HCT116 (cell line): ENCODE measurements at regions not wholly inside any gene's neighbourhood (a gene's known extent, or its start where the extent isn't known, plus 50 kb on each side); places are given as distances from the start of the nearest gene placed in this dataset.

ENCODE experiments used
- ATAC-seq: fragments of 200-7000 bp; cut with Tn5 transposase; 2 replicates; pipeline ENCODE4 v1.9.1; 2020; ENCODE audit warnings: mild to moderate bottlenecking, moderate library complexity
- BruUV-seq: library from RNA; stranded (reverse); fragments of 400-500 nt; replicated peaks from 2 replicates; lab custom pipeline; 2021; lab: Mats Ljungman, UMichigan
- CTCF ChIA-PET: fragments of 300-600 bp; sonication (Branson Sonifier 250); formaldehyde crosslinking; loops from one replicate; lab custom pipeline; 2021; ENCODE audit warnings: antibody characterized with exemption; lab: Charles Lee
- POLR2A ChIA-PET: fragments of 300-600, 350-600 bp; sonication (Branson Sonifier 250); formaldehyde crosslinking; loops from one replicate; lab custom pipeline; 2021; ENCODE audit warnings: antibody characterized with exemption; lab: Charles Lee
- RAD21 ChIA-PET, 2 experiments: fragments of 300-600 bp; sonication (Branson Sonifier 250); formaldehyde crosslinking; loops; one replicate each; lab custom pipeline; 2023; ENCODE audit warnings: low total read pairs in 2 of 2; ENCODE audit not compliant: uncharacterized antibody in 2 of 2, unreplicated experiment in 2 of 2, low non-redundant PET in 1 of 2; lab: Charles Lee
- DNase-seq: peaks from one replicate; pipeline ENCODE4 v3.0.0-alpha.2; 2010; ENCODE audit warnings: low read depth, low spot score
- H2AFZ ChIP-seq: fragments of 200-600 bp; shearing (Covaris generic), sonication (generic); 2 replicates; pipeline ENCODE4 v1.6.1; 2017; ENCODE audit warnings: low read depth, mixed run types, mixed read lengths, antibody characterized with exemption, low read length; ENCODE audit not compliant: poor library complexity, severe bottlenecking
- H3K27ac ChIP-seq: 2 replicates; pipeline ENCODE4 v1.5.1; 2012; ENCODE audit warnings: low read depth, low read length
- H3K27me3 ChIP-seq: fragments of 200-600 bp; sonication (generic); 2 replicates; pipeline ENCODE4 v1.6.1; 2016; ENCODE audit warnings: mixed run types, low read length, mixed read lengths; ENCODE audit not compliant: insufficient read depth
- H3K36me3 ChIP-seq, 2 experiments: fragments of 200-500 bp in 1 of 2; fragments of 200-600 bp in 1 of 2; sonication (Bioruptor generic) in 1 of 2; sonication (generic) in 1 of 2; 2 replicates each; pipeline versions ENCODE4 v1.5.1 to v1.6.1; 2014 to 2016; ENCODE audit warnings: low read length in 2 of 2, inconsistent platforms in 1 of 2, mixed read lengths in 1 of 2, mixed run types in 1 of 2; ENCODE audit not compliant: insufficient read depth in 2 of 2, control insufficient read depth in 1 of 2
- H3K4me1 ChIP-seq, 2 experiments: fragments of 200-600 bp in 1 of 2; sonication (generic) in 1 of 2; 2 replicates each; pipeline versions ENCODE4 v1.5.1 to v1.6.1; 2012 to 2017; ENCODE audit warnings: low read length in 2 of 2, inconsistent platforms in 1 of 2, mild to moderate bottlenecking in 1 of 2, mixed read lengths in 1 of 2, mixed run types in 1 of 2, moderate library complexity in 1 of 2; ENCODE audit not compliant: insufficient read depth in 2 of 2, control insufficient read depth in 1 of 2
- H3K4me2 ChIP-seq: fragments of 200-600 bp; sonication (generic); 2 replicates; pipeline ENCODE4 v1.6.1; 2017; ENCODE audit warnings: mixed run types, low read length, mixed read lengths
- H3K4me3 ChIP-seq, 2 experiments: fragments of 200-600 bp in 1 of 2; sonication (generic) in 1 of 2; replicated peaks in 1 of 2; 2 replicates each; pipeline ENCODE4 v1.5.1; 2011 to 2016; ENCODE audit warnings: low read length in 2 of 2, control low read depth in 1 of 2, low read depth in 1 of 2, mild to moderate bottlenecking in 1 of 2, mixed read lengths in 1 of 2, mixed run types in 1 of 2
- H3K79me2 ChIP-seq: fragments of 200-600 bp; sonication (generic); 2 replicates; pipeline ENCODE4 v1.6.1; 2017; ENCODE audit warnings: mild to moderate bottlenecking, mixed run types, low read length, moderate library complexity, mixed read lengths; ENCODE audit not compliant: insufficient read depth
- H3K9ac ChIP-seq: fragments of 200-600 bp; sonication (generic); 2 replicates; pipeline ENCODE4 v1.6.1; 2016; ENCODE audit warnings: low read length, mixed read lengths
- H3K9me2 ChIP-seq: fragments of 200-600 bp; sonication (generic), shearing (Covaris generic); 2 replicates; pipeline ENCODE4 v1.6.1; 2017; ENCODE audit warnings: mixed run types, mild to moderate bottlenecking, moderate library complexity; ENCODE audit not compliant: insufficient read depth
- H3K9me3 ChIP-seq, 2 experiments: fragments of 200-500 bp in 1 of 2; fragments of 200-600 bp in 1 of 2; sonication (Bioruptor generic) in 1 of 2; sonication (generic) in 1 of 2; 2 replicates each; pipeline ENCODE4 v1.6.1; 2014 to 2017; ENCODE audit warnings: low read length in 2 of 2, mixed read lengths in 2 of 2, inconsistent platforms in 1 of 2, low read depth in 1 of 2, mild to moderate bottlenecking in 1 of 2, mixed run types in 1 of 2, moderate library complexity in 1 of 2; ENCODE audit not compliant: control insufficient read depth in 1 of 2, insufficient read depth in 1 of 2
- H4K20me1 ChIP-seq: fragments of 200-600 bp; sonication (generic), shearing (Covaris generic); 2 replicates; pipeline ENCODE4 v1.6.1; 2017; ENCODE audit warnings: mixed run types, mild to moderate bottlenecking, moderate library complexity; ENCODE audit not compliant: insufficient read depth
- ELF1 ChIP-seq: IDR thresholded peaks from 2 replicates; pipeline ENCODE4 v1.6.1; 2012; ENCODE audit warnings: low read depth, borderline replicate concordance
- EZH2 ChIP-seq: fragments of 200-600 bp; sonication (generic); IDR thresholded peaks from 2 replicates; pipeline ENCODE4 v1.6.1; 2017; ENCODE audit warnings: antibody characterized with exemption, mixed run types
- RAD21 ChIP-seq: IDR thresholded peaks from 2 replicates; pipeline ENCODE4 v1.6.1; 2012; ENCODE audit warnings: low read depth, mild to moderate bottlenecking
- SIN3A ChIP-seq: IDR thresholded peaks from 2 replicates; pipeline ENCODE4 v1.6.1; 2012; ENCODE audit warnings: low read depth
- SRF ChIP-seq: IDR thresholded peaks from 2 replicates; pipeline ENCODE4 v1.6.1; 2012; ENCODE audit warnings: low read depth
- intact Hi-C: fragments of 100-400 bp; cut with micrococcal nuclease; formaldehyde crosslinking; loops from 2 replicates; pipeline ENCODE4 v1.10.0; 2022
- TF ChIP-seq, protein P1 (sequence below): IDR thresholded peaks from 2 replicates; pipeline ENCODE4 v1.6.1; 2012; ENCODE audit warnings: low read depth
- TF ChIP-seq, protein P2 (sequence below): IDR thresholded peaks from 2 replicates; pipeline ENCODE4 v1.6.1; 2012
- TF ChIP-seq, protein P3 (sequence below): IDR thresholded peaks from 2 replicates; pipeline ENCODE4 v1.6.1; 2012

DNA sequence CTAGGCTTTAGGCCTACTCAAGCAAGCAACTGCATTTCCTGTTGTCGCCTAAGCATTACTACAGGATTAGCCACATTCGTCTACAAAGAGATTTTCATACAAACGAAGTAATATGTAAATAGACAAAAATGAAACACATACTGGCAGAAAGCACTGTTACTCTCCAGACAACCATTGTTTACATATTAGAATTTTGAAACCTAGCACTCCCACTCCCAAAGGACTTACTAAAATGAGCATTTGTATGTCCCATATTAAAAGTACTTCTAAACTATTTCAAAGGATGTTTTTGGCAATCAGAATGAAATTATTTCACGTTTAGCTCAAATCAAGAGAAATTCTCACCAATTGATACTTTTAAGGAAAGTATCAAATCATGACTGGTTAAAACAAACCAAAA, 570.8 kb downstream of the PRR32 start (continued):
- TF ChIP-seq, protein P1, sequence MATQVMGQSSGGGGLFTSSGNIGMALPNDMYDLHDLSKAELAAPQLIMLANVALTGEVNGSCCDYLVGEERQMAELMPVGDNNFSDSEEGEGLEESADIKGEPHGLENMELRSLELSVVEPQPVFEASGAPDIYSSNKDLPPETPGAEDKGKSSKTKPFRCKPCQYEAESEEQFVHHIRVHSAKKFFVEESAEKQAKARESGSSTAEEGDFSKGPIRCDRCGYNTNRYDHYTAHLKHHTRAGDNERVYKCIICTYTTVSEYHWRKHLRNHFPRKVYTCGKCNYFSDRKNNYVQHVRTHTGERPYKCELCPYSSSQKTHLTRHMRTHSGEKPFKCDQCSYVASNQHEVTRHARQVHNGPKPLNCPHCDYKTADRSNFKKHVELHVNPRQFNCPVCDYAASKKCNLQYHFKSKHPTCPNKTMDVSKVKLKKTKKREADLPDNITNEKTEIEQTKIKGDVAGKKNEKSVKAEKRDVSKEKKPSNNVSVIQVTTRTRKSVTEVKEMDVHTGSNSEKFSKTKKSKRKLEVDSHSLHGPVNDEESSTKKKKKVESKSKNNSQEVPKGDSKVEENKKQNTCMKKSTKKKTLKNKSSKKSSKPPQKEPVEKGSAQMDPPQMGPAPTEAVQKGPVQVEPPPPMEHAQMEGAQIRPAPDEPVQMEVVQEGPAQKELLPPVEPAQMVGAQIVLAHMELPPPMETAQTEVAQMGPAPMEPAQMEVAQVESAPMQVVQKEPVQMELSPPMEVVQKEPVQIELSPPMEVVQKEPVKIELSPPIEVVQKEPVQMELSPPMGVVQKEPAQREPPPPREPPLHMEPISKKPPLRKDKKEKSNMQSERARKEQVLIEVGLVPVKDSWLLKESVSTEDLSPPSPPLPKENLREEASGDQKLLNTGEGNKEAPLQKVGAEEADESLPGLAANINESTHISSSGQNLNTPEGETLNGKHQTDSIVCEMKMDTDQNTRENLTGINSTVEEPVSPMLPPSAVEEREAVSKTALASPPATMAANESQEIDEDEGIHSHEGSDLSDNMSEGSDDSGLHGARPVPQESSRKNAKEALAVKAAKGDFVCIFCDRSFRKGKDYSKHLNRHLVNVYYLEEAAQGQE, result no peak
- no peak for TF ChIP-seq SRF
- no peak for TF ChIP-seq EZH2

DNA sequence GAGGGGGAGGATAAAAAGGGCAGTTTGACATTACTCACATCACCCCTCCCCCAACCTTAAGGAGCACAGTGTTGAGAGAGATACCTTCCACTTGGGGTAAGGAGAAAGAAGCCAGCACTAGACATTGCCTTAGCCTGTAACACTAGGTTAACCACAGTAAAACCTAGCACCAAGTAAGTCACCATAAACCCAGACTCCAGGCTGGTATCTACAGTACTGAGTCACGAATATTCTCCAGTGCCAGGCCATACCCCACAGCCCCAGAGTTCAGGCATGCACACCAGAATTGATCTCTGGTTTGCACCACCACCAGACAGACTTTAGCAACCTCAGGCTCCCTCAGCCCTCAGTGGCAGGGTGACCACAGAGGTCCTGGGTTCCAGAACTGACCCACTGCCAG, 570.4 kb downstream of the PRR32 start:
- no TSS peak for BruUV-seq
- no peak overlapping the region for H3K4me3 ChIP-seq
- H2AFZ ChIP-seq, result no peak overlapping the region
- H3K9ac ChIP-seq, result no peak overlapping the region
- RAD21 ChIA-PET, result no interaction called here
- no peaks in the 10 kb centered on the region for H3K9me3 ChIP-seq
- POLR2A ChIA-PET, result no interaction called here
- H3K9me2 ChIP-seq, result no peaks in the 10 kb centered on the region
- H3K36me3 ChIP-seq, result no peaks in the 10 kb centered on the region
- no peak for DNase-seq
- CTCF ChIA-PET, result no interaction called here
- no peak for TF ChIP-seq ELF1
- TF ChIP-seq RAD21, result no peak
- TF ChIP-seq, protein P2, sequence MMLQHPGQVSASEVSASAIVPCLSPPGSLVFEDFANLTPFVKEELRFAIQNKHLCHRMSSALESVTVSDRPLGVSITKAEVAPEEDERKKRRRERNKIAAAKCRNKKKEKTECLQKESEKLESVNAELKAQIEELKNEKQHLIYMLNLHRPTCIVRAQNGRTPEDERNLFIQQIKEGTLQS, result no peak
- TF ChIP-seq, protein P3, sequence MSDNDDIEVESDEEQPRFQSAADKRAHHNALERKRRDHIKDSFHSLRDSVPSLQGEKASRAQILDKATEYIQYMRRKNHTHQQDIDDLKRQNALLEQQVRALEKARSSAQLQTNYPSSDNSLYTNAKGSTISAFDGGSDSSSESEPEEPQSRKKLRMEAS, result no peak
- TF ChIP-seq SIN3A, result no peak
- H3K4me1 ChIP-seq, result no peaks in the 10 kb centered on the region
- no peak for ATAC-seq
- no peak overlapping the region for H3K4me2 ChIP-seq
- no peaks in the 10 kb centered on the region for H4K20me1 ChIP-seq
- intact Hi-C loops, result no loop called here
- H3K27me3 ChIP-seq, result no peaks in the 10 kb centered on the region
- H3K79me2 ChIP-seq, result no peaks in the 10 kb centered on the region
- H3K27ac ChIP-seq, result no peak overlapping the region
